ENCODE measurements at regions not wholly inside any gene's neighbourhood (a gene's known extent, or its start where the extent isn't known, plus 50 kb on each side); places are given as distances from the start of the nearest gene placed in this dataset.

GRCh38 chr7:83306502-83306901 lies 143.8 kb upstream of the PCLO start:
- no peak overlapping the region for H3K4me2 ChIP-seq (ENCODE audit: low read depth, low read length, poor library complexity, severe bottlenecking)
- no peaks in the 10 kb centered on the region for H4K20me1 ChIP-seq (ENCODE audit: insufficient read depth, low read length, poor library complexity, severe bottlenecking)
- no peak overlapping the region for H3K9ac ChIP-seq (ENCODE audit: low read depth, low read length, poor library complexity, severe bottlenecking)

GRCh38 chr7:83305027-83305426 lies 142.3 kb upstream of the PCLO start:
- Histone ChIP-seq H4K20me1 (ENCODE audit: insufficient read depth, low read length, poor library complexity, severe bottlenecking) (no peaks in the 10 kb centered on the region), H3K4me3 (ENCODE audit: low read length, poor library complexity, severe bottlenecking) (no peak overlapping the region), H3K9me3 (ENCODE audit: insufficient read depth, low read depth, low read length) (no peaks in the 10 kb centered on the region), H3F3A (ENCODE audit: low read depth) (no peaks in the 10 kb centered on the region), H3K79me2 (ENCODE audit: insufficient read depth, low read length) (no peaks in the 10 kb centered on the region), H3K4me1 (ENCODE audit: insufficient read depth, low read length, poor library complexity, severe bottlenecking) (no peaks in the 10 kb centered on the region), H3K9me2 (replicated peaks; ENCODE audit: low read depth, low read length) (no peaks in the 10 kb centered on the region), H2AFZ (ENCODE audit: low read length) (no peak overlapping the region), H3K9ac (ENCODE audit: low read depth, low read length, poor library complexity, severe bottlenecking) (no peak overlapping the region), H3K27me3 (ENCODE audit: insufficient read depth, low read length, poor library complexity, severe bottlenecking) (no peaks in the 10 kb centered on the region), H3K4me2 (ENCODE audit: low read depth, low read length, poor library complexity, severe bottlenecking) (no peak overlapping the region), H3K36me3 (ENCODE audit: insufficient read depth, low read length) (no peaks in the 10 kb centered on the region)
- TF ChIP-seq CTCF (conservative IDR thresholded peaks at IDR 0.05; ENCODE audit: low read length) (no peak), EZH2phosphoT487 (IDR thresholded peaks at IDR 0.05; ENCODE audit: borderline replicate concordance) (no peak)

More at GRCh38 chr7:83306502-83306901, 143.8 kb upstream of the PCLO start:
- Histone ChIP-seq H2AFZ (ENCODE audit: low read length) (no peak overlapping the region), H3K27me3 (ENCODE audit: insufficient read depth, low read length, poor library complexity, severe bottlenecking) (no peaks in the 10 kb centered on the region), H3K9me3 (ENCODE audit: insufficient read depth, low read depth, low read length) (no peaks in the 10 kb centered on the region), H3K36me3 (ENCODE audit: insufficient read depth, low read length) (no peaks in the 10 kb centered on the region), H3K9me2 (replicated peaks; ENCODE audit: low read depth, low read length) (no peaks in the 10 kb centered on the region), H3K4me1 (ENCODE audit: insufficient read depth, low read length, poor library complexity, severe bottlenecking) (no peaks in the 10 kb centered on the region), H3F3A (ENCODE audit: low read depth) (no peaks in the 10 kb centered on the region), H3K4me3 (ENCODE audit: low read length, poor library complexity, severe bottlenecking) (no peak overlapping the region), H3K79me2 (ENCODE audit: insufficient read depth, low read length) (no peaks in the 10 kb centered on the region)
- TF ChIP-seq EZH2phosphoT487 (IDR thresholded peaks at IDR 0.05; ENCODE audit: borderline replicate concordance) = no peak
- no peak for TF ChIP-seq CTCF (conservative IDR thresholded peaks at IDR 0.05; ENCODE audit: low read length)

- H2AFZ ChIP-seq (ENCODE audit: low read length) = no peak overlapping the region
- TF ChIP-seq EZH2phosphoT487 (IDR thresholded peaks at IDR 0.05; ENCODE audit: borderline replicate concordance) (no peak), CTCF (conservative IDR thresholded peaks at IDR 0.05; ENCODE audit: low read length) (no peak)
These were observed 138.7 kb upstream of the PCLO start for GRCh38 chr7:83301416-83301815.

More at GRCh38 chr7:83301416-83301815, 138.7 kb upstream of the PCLO start:
- Histone ChIP-seq H3K36me3 (ENCODE audit: insufficient read depth, low read length) (no peaks in the 10 kb centered on the region), H3K9me3 (ENCODE audit: insufficient read depth, low read depth, low read length) (no peaks in the 10 kb centered on the region), H4K20me1 (ENCODE audit: insufficient read depth, low read length, poor library complexity, severe bottlenecking) (no peaks in the 10 kb centered on the region), H3K4me3 (ENCODE audit: low read length, poor library complexity, severe bottlenecking) (no peak overlapping the region), H3K79me2 (ENCODE audit: insufficient read depth, low read length) (no peaks in the 10 kb centered on the region), H3K4me1 (ENCODE audit: insufficient read depth, low read length, poor library complexity, severe bottlenecking) (no peaks in the 10 kb centered on the region), H3K9ac (ENCODE audit: low read depth, low read length, poor library complexity, severe bottlenecking) (no peak overlapping the region), H3K9me2 (replicated peaks; ENCODE audit: low read depth, low read length) (no peaks in the 10 kb centered on the region), H3K27me3 (ENCODE audit: insufficient read depth, low read length, poor library complexity, severe bottlenecking) (no peaks in the 10 kb centered on the region), H3F3A (ENCODE audit: low read depth) (no peaks in the 10 kb centered on the region), H3K4me2 (ENCODE audit: low read depth, low read length, poor library complexity, severe bottlenecking) (no peak overlapping the region)
